ENCODE measurements at regions not wholly inside any gene's neighbourhood (a gene's known extent, or its start where the extent isn't known, plus 50 kb on each side); places are given as distances from the start of the nearest gene placed in this dataset.

DNA sequence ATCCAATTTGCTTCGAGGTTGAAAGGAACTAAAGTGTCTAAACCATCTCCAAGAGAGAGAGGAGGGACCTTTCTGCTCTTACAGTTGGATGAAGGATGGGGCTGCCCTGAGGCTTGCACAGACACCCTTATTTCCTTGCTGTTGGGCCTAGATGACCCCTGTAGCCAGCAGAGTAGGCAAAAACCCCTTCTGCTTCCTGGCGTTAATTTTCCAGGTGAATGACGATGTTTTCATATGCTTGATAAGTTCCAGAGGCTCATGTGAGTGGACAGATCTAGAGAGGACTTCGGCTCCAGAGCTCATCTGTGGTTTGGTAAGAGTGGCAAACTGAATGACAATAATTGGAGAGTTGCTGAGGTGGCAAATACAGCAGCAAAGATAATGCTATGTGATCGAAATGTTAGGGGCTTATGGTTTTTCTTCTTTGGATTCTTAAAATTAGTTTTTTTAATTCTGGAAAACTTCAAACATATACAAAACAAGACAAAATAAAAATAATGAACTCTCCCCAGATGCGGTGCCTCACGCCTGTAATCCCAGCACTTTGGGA is 98.6 kb upstream of the MAP4K3 start:
- Histone ChIP-seq H3K27me3 (ENCODE audit: low read depth) (no peaks in the 10 kb centered on the region), H3K4me3 (no peak overlapping the region), H3K9me3 (replicated peaks) (no peaks in the 10 kb centered on the region), H3K4me1 (peaks cover 30% of the 10 kb centered on the region), H3K36me3 (no peaks in the 10 kb centered on the region), H3K27ac (replicated peaks) (no peak overlapping the region)
- intact Hi-C loops (cut with micrococcal nuclease): no loop called here
- DNase-seq: no peak
- no peak for TF ChIP-seq CTCF (IDR thresholded peaks at IDR 0.05; ENCODE audit: borderline replicate concordance)

GRCh38 chr2:39537150-39537549 is 100.1 kb upstream of the MAP4K3 start:
- TF ChIP-seq CTCF (IDR thresholded peaks at IDR 0.05; ENCODE audit: borderline replicate concordance): no peak
- peaks cover 40% of the 10 kb centered on the region for H3K4me1 ChIP-seq
- H3K27ac ChIP-seq (replicated peaks): no peak overlapping the region
- H3K9me3 ChIP-seq (replicated peaks): no peaks in the 10 kb centered on the region
- no peaks in the 10 kb centered on the region for H3K36me3 ChIP-seq
- intact Hi-C loops (cut with micrococcal nuclease): no loop called here
- no peak overlapping the region for H3K4me3 ChIP-seq
- no peaks in the 10 kb centered on the region for H3K27me3 ChIP-seq (ENCODE audit: low read depth)
- DNase-seq: no peak

DNA sequence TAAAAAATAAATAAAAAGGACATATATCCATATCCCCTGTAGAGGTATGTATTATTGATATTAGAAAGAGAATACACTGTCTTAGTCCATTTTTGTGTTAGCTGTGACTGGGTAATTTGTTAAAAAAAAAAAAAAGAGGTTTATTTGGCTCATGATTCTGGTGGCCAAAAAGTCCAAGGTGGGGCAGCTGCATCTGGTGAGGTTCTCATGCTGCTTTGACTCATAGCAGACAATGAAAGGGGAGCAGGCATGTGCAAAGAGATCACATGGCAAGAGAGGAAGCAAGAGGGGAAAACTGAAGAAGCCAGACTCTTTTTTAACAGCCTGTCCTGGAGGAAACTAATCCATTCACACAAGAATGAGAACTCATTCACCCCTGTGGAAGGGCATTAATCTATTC is 101.6 kb upstream of the MAP4K3 start:
- Histone ChIP-seq H3K27ac (replicated peaks) (no peak overlapping the region), H3K4me1 (peaks cover 35% of the 10 kb centered on the region), H3K9me3 (replicated peaks) (no peaks in the 10 kb centered on the region), H3K4me3 (no peak overlapping the region), H3K36me3 (no peaks in the 10 kb centered on the region), H3K27me3 (ENCODE audit: low read depth) (no peaks in the 10 kb centered on the region)
- DNase-seq: no peak
- TF ChIP-seq CTCF (IDR thresholded peaks at IDR 0.05; ENCODE audit: borderline replicate concordance): no peak
- intact Hi-C loops (cut with micrococcal nuclease): no loop called here

- Histone ChIP-seq H3K36me3 (no peaks in the 10 kb centered on the region), H3K4me1 (peaks cover 29% of the 10 kb centered on the region), H3K4me3 (peak overlapping the region; percentile 8), H3K27me3 (ENCODE audit: low read depth) (no peaks in the 10 kb centered on the region), H3K9me3 (replicated peaks) (no peaks in the 10 kb centered on the region), H3K27ac (replicated peaks) (peak overlapping the region; percentile 91)
- no peak for TF ChIP-seq CTCF (IDR thresholded peaks at IDR 0.05; ENCODE audit: borderline replicate concordance)
- DNase-seq: no peak
- intact Hi-C loops (cut with micrococcal nuclease): no loop called here
Observed at GRCh38 chr2:39540414-39540813, 103.3 kb upstream of the MAP4K3 start.

DNA sequence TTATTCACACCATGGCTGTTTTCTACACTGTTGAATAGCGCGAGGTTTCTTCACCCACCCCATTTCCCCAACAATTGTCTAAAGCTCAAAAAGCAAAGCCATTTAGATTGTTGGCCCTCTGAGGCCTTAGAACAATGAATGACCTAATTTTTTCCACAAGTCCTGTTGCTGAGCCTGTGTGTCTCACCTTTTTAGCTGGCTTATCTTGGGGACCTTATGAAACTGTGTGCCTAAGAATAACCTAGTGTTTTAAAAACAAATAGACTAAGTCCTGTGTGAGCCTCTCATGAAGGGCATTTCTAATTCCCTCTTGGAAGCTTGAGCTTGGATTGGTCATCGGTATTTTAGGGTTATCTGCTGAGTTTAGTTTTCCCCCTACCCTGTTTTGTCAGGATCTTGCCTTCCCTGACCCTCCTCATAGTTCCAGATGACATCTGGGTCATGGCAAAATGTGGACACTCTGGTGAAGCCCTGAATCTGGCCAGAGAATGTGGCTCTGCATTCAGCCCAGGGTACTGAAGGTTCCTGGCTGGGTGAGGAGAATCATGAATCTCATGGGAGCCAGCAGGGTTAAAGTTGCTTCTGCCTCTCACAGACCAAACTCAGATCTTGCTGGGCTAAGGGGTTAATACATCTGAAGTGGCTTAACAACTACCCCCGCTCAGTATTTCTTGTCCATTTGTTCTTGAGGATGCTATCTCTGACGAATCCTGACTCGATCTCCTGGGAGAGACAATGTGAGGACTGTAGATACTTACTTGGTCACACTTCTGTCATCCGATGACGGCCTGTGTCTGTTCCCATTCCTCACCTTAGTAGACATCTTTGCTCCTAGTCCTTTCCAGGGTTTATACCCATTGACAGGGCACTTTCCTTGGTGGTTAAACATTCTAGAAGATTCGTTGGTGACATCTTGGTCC is 104.2 kb upstream of the MAP4K3 start:
- DNase-seq: no peak
- Histone ChIP-seq H3K9me3 (replicated peaks) (no peaks in the 10 kb centered on the region), H3K4me3 (peak overlapping the region; percentile 8), H3K27ac (replicated peaks) (peak overlapping the region; percentile 91), H3K27me3 (ENCODE audit: low read depth) (no peaks in the 10 kb centered on the region), H3K36me3 (no peaks in the 10 kb centered on the region), H3K4me1 (peaks cover 29% of the 10 kb centered on the region)
- intact Hi-C loops (cut with micrococcal nuclease): no loop called here
- TF ChIP-seq CTCF (IDR thresholded peaks at IDR 0.05; ENCODE audit: borderline replicate concordance): no peak
